ENCODE measurements at regions not wholly inside any gene's neighbourhood (a gene's known extent, or its start where the extent isn't known, plus 50 kb on each side); places are given as distances from the start of the nearest gene placed in this dataset.
"Not testable (repeated sequence)": the region's sequence is repeated elsewhere in the genome, so short reads cannot be mapped to it uniquely, and the experiment has no call there.

DNA sequence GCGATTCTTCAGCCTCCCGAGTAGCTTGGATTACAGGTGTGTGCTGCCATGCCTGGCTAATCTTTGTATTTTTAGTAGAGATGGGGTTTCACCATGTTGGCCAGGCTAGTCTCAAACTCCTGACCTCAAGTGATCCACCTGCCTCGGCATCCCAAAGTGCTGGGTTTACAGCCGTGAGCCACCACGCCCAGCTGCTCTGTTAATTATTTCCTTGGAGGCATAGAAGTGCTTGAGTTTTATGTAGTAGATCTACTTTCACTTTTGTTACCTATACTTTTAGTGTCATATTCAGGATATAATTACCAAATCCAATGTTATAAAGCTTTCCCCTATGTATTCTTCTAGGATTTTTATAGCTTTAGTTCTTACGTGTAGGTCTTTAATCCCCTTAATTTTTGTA, 1093.0 kb downstream of the GATA3 start:
- ATAC-seq (ENCODE audit: low FRiP score), result no peak
- TF ChIP-seq, protein P1, sequence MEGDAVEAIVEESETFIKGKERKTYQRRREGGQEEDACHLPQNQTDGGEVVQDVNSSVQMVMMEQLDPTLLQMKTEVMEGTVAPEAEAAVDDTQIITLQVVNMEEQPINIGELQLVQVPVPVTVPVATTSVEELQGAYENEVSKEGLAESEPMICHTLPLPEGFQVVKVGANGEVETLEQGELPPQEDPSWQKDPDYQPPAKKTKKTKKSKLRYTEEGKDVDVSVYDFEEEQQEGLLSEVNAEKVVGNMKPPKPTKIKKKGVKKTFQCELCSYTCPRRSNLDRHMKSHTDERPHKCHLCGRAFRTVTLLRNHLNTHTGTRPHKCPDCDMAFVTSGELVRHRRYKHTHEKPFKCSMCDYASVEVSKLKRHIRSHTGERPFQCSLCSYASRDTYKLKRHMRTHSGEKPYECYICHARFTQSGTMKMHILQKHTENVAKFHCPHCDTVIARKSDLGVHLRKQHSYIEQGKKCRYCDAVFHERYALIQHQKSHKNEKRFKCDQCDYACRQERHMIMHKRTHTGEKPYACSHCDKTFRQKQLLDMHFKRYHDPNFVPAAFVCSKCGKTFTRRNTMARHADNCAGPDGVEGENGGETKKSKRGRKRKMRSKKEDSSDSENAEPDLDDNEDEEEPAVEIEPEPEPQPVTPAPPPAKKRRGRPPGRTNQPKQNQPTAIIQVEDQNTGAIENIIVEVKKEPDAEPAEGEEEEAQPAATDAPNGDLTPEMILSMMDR (IDR thresholded peaks at IDR 0.05), result no peak
- DNase-seq (ENCODE audit: low spot score), result no peak

DNA sequence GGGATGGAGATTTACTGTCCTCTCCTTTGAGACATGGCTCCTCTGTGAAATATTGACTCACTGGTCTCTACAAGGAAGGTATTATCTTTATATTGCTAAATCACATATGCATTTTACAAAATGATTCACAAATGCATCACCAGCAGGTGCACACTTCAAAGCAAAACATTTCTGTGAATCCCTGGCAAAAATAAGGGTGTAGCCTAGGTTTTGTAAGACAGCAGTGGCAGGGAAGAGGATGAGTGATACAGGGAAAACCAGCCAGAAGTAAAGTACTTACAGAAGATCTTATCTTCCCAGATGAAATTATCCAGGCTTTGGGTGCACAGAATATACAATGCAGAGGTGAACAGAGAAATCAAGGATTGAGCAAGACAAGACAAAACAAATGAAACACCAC, 1094.6 kb downstream of the GATA3 start:
- DNase-seq (ENCODE audit: low spot score), result no peak
- ATAC-seq (ENCODE audit: low FRiP score), result no peak
- TF ChIP-seq, protein P1 (IDR thresholded peaks at IDR 0.05), result no peak

DNA sequence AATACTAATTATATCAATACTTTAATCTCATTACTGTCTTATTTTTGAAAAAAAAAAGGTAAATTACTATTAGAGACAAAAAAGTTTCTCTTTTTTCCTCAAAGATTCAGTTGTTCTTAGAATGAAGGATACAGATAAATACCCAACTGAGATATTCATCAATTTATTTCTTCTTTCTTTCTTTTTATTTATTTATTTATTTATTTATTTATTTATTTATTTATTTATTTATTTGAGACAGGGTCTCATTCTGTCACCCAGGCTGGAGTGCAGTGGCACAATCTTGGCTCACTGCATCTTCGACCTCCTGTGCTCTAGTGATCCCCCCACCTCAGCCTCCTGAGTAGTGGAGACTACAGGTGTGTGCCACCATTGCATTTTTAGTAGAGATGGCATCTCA, 1098.6 kb downstream of the GATA3 start:
- ATAC-seq (ENCODE audit: low FRiP score); DNase-seq (ENCODE audit: low spot score): not testable (repeated sequence)

DNA sequence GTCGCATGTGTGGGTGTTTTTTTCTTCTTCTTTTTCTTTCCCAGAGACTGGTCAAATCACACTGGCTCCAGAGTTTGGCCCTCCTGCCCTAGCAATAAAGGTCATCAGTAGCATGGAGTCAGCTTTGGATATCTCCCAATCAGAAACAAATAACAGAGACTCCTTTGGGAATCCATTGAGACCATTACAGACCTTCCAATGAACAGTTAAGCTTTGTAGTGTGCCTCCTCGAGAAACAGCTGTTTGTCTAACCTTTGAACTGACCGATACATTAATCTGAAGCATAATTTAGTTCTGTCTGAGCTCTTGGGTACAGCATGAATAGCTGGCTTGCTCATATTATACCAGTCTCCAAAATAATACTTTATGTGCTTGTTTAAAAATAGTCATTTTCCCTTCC, 1103.2 kb downstream of the GATA3 start:
- ATAC-seq (ENCODE audit: low FRiP score) (no peak), DNase-seq (ENCODE audit: low spot score) (no peak)

DNA sequence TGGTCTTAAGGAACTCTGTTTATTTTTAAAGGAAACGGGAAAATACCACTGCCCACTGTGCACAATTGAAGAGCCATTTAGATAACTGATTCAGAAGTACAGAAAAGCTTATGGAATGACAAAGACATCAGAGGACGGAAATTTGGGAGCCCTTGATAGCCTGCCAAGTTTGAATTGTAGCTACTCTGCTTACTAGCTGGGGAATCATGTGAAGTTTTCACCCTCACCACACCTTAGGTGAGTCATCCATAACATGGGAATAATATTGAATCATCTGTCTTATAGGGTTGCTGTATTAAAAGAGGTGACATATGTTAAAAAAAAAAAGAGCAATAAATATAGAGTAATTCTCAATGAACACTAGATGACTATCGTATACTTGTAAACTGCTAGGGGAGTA, 1104.2 kb downstream of the GATA3 start:
- DNase-seq (ENCODE audit: low spot score), result no peak

More for the DNA sequence above, 1103.2 kb downstream of the GATA3 start:
- TF ChIP-seq, protein P1 (IDR thresholded peaks at IDR 0.05), result no peak

DNA sequence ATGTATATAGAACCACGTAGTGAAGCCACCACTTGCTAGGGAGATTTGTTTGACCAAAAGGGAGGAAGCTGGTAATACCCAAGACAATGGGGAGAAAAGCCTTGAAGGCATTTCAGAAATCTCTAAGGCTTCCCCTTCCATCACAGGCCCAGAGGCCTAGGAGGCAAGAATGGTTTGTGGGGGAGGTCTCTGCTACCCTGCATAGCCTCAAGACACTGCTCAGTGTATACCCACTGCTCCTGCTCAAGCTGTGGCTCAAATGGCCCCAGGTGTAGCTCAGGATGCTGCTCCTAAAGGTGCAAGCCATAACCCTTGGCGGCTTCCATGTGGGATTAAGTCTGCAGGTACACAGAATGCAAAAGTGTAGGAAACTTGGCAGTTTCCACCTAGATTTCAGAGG, 1105.8 kb downstream of the GATA3 start:
- TF ChIP-seq, protein P1 (IDR thresholded peaks at IDR 0.05), result no peak
- no peak for ATAC-seq (ENCODE audit: low FRiP score)
- no peak for DNase-seq (ENCODE audit: low spot score)

More for the DNA sequence above, 1104.2 kb downstream of the GATA3 start:
- no peak for ATAC-seq (ENCODE audit: low FRiP score)
- TF ChIP-seq, protein P1 (IDR thresholded peaks at IDR 0.05), result no peak

DNA sequence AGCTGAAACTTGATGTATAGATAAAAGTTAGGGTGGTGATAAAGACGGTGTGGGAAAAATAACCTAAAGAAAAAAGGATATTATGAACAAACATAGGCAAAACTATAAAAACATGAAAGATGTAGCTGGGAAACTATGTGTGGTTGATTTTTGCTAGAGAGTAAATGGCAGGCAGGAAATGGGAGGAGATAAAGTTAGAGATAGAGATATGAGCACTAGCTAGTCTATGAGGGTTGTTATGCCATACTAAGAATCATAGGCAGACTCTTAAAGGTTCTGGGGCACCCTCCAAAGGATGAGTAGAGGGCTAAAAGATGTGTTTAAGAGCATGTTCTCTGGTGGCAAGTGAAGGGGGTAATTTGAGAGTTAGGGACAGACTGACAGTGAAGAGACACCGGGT, 1109.2 kb downstream of the GATA3 start:
- TF ChIP-seq, protein P1 (IDR thresholded peaks at IDR 0.05), result no peak
- DNase-seq (ENCODE audit: low spot score) (no peak), ATAC-seq (ENCODE audit: low FRiP score) (no peak)

DNA sequence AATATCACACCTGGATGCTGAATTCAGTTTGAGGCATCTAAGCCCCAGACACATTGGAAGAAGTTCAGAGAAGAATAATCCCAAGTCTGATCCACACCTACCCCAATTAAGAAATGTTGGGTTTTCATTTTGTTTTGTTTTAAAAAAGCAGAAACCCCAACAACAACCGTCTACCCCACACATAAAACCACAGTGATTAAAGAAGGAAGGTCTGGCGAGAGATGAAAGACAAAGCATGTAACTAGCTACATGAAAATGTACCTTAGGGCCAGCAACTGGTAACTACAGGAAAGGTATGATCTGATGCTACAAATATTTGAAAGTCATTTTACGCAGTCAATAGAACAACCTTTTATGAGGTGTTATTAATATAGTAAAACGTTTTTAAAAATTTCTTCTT, 1112.3 kb downstream of the GATA3 start:
- DNase-seq (ENCODE audit: low spot score) (no peak), ATAC-seq (ENCODE audit: low FRiP score) (no peak)
- TF ChIP-seq, protein P1 (IDR thresholded peaks at IDR 0.05), result no peak
